ENCODE measurements at regions not wholly inside any gene's neighbourhood (a gene's known extent, or its start where the extent isn't known, plus 50 kb on each side); places are given as distances from the start of the nearest gene placed in this dataset.

GRCh38 chr18:65398347-65399075, 352.3 kb upstream of the CDH7 start:
- Histone ChIP-seq H3K4me3 (ENCODE audit: low read depth, low read length) (no peak overlapping the region), H3K9ac (no peak overlapping the region)
- no peak for TF ChIP-seq CTCF (IDR thresholded peaks at IDR 0.05)

GRCh38 chr18:65380986-65381385, 369.8 kb upstream of the CDH7 start:
- H2AFZ ChIP-seq, result no peak overlapping the region
- H3K9ac ChIP-seq, result no peak overlapping the region
- H3K4me1 ChIP-seq, result no peaks in the 10 kb centered on the region
- no peaks in the 10 kb centered on the region for H3K27me3 ChIP-seq (ENCODE audit: control insufficient read depth, insufficient read depth, low read length)
- no peaks in the 10 kb centered on the region for H3K9me3 ChIP-seq (ENCODE audit: control insufficient read depth, low read length)
- TF ChIP-seq CTCF (IDR thresholded peaks at IDR 0.05), result no peak
- no peak overlapping the region for H3K4me2 ChIP-seq (ENCODE audit: low read length)
- no peaks in the 10 kb centered on the region for H3K79me2 ChIP-seq
- H3K36me3 ChIP-seq (ENCODE audit: control insufficient read depth, insufficient read depth, low read length), result no peaks in the 10 kb centered on the region
- no peak overlapping the region for H3K27ac ChIP-seq
- H3K4me3 ChIP-seq (ENCODE audit: low read depth, low read length), result no peak overlapping the region

More at GRCh38 chr18:65398347-65399075, 352.3 kb upstream of the CDH7 start:
- Histone ChIP-seq H3K4me2 (ENCODE audit: low read length) (no peak overlapping the region), H3K9me3 (ENCODE audit: control insufficient read depth, low read length) (no peaks in the 10 kb centered on the region), H3K4me1 (no peaks in the 10 kb centered on the region), H3K79me2 (no peaks in the 10 kb centered on the region), H2AFZ (no peak overlapping the region), H3K27ac (no peak overlapping the region), H3K36me3 (ENCODE audit: control insufficient read depth, insufficient read depth, low read length) (no peaks in the 10 kb centered on the region), H3K27me3 (ENCODE audit: control insufficient read depth, insufficient read depth, low read length) (no peaks in the 10 kb centered on the region)

DNA sequence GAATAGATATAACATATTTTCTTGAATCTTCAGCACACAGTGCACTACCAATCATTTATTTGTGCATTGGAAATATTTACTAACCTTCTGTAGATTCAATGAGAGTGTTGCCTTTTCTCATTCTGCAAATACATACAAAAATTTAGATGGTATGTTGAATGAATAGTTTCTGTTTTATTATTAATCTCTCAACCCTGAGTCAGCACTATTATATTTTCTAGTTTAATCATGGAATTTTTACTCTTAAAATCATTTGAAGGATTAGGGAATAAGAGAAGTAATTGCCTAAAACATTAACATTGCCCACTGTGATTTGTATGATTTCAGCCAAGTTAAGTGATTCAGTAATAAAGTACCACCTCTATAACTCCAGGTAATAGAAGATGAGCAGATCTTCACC, 370.2 kb upstream of the CDH7 start:
- Histone ChIP-seq H3K4me2 (ENCODE audit: low read length) (no peak overlapping the region), H3K9ac (no peak overlapping the region), H3K79me2 (no peaks in the 10 kb centered on the region), H2AFZ (no peak overlapping the region), H3K27me3 (ENCODE audit: control insufficient read depth, insufficient read depth, low read length) (no peaks in the 10 kb centered on the region), H3K4me3 (ENCODE audit: low read depth, low read length) (no peak overlapping the region), H3K4me1 (no peaks in the 10 kb centered on the region), H3K27ac (no peak overlapping the region), H3K36me3 (ENCODE audit: control insufficient read depth, insufficient read depth, low read length) (no peaks in the 10 kb centered on the region), H3K9me3 (ENCODE audit: control insufficient read depth, low read length) (no peaks in the 10 kb centered on the region)
- TF ChIP-seq CTCF (IDR thresholded peaks at IDR 0.05), result no peak

DNA sequence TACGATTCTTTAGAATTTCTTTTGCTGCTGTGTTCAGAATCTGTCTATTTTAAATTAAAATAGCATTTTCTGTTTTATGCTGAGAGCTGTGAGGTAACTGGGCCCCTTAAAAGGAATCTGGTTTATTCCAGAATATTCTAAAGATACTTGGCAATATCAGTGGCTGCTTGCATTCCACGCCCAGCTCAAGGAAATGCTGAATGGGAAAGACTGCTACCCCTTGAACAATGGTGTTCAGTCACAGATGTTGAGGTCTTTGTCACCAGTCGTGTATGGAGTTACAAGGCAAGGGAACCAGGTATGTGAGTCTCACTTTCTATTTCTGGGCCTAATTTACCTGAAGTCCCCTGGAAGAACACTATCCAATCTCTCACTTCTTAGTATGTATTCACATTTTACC, 377.9 kb upstream of the CDH7 start:
- Histone ChIP-seq H3K4me2 (ENCODE audit: low read length) (no peak overlapping the region), H3K9me3 (ENCODE audit: control insufficient read depth, low read length) (no peaks in the 10 kb centered on the region), H3K4me1 (no peaks in the 10 kb centered on the region), H3K9ac (no peak overlapping the region), H3K79me2 (no peaks in the 10 kb centered on the region), H3K27me3 (ENCODE audit: control insufficient read depth, insufficient read depth, low read length) (no peaks in the 10 kb centered on the region), H3K4me3 (ENCODE audit: low read depth, low read length) (no peak overlapping the region), H3K27ac (no peak overlapping the region), H3K36me3 (ENCODE audit: control insufficient read depth, insufficient read depth, low read length) (no peaks in the 10 kb centered on the region), H2AFZ (no peak overlapping the region)
- TF ChIP-seq CTCF (IDR thresholded peaks at IDR 0.05), result no peak
